GM23338 (cell line): ENCODE measurements at regions not wholly inside any gene's neighbourhood (a gene's known extent, or its start where the extent isn't known, plus 50 kb on each side); places are given as distances from the start of the nearest gene placed in this dataset.

Experiments used
- ATAC-seq: fragments of 200-7000 bp; cut with Tn5 transposase; 3 replicates; pipeline ENCODE4 v1.9.1; 2020
- DNase-seq: peaks from one replicate; pipeline ENCODE4 v3.0.0-alpha.2; 2015; ENCODE audit warnings: low spot score
- H2AFZ ChIP-seq: fragments of 200-600 bp; sonication (generic); 2 replicates; pipeline ENCODE4 v1.8.0; 2016; ENCODE audit warnings: antibody characterized with exemption, mild to moderate bottlenecking, moderate library complexity
- H3F3A ChIP-seq: fragments of 200-600 bp; sonication (generic); replicated peaks from 2 replicates; pipeline ENCODE4 v1.8.0; 2017; ENCODE audit warnings: antibody characterized with exemption, mixed run types, low read depth
- H3K27ac ChIP-seq: fragments of 200-600 bp; sonication (generic); 2 replicates; pipeline ENCODE4 v1.6.1; 2016; ENCODE audit warnings: low read depth
- H3K27me3 ChIP-seq: fragments of 200-600 bp; sonication (generic); 2 replicates; pipeline ENCODE4 v1.8.0; 2016; ENCODE audit warnings: mild to moderate bottlenecking, mixed run types, moderate library complexity; ENCODE audit not compliant: insufficient read depth
- H3K36me3 ChIP-seq: fragments of 200-600 bp; sonication (generic); 2 replicates; pipeline ENCODE4 v1.8.0; 2016; ENCODE audit warnings: mild to moderate bottlenecking; ENCODE audit not compliant: insufficient read depth
- H3K4me1 ChIP-seq: fragments of 200-600 bp; sonication (generic); 2 replicates; pipeline ENCODE4 v1.8.0; 2016; ENCODE audit warnings: mild to moderate bottlenecking, moderate library complexity; ENCODE audit not compliant: insufficient read depth
- H3K4me2 ChIP-seq: fragments of 200-600 bp; sonication (generic); 2 replicates; pipeline ENCODE4 v1.7.1; 2017; ENCODE audit warnings: mixed run types
- H3K4me3 ChIP-seq: fragments of 200-600 bp; sonication (generic); 2 replicates; pipeline ENCODE4 v1.6.1; 2016; ENCODE audit warnings: mixed run types
- H3K79me2 ChIP-seq: fragments of 200-600 bp; sonication (generic); replicated peaks from 2 replicates; pipeline ENCODE4 v1.8.0; 2017; ENCODE audit warnings: mild to moderate bottlenecking; ENCODE audit not compliant: insufficient read depth
- H3K9me2 ChIP-seq: fragments of 200-600 bp; sonication (generic); 2 replicates; pipeline ENCODE4 v1.8.0; 2017; ENCODE audit not compliant: insufficient read depth
- H4K20me1 ChIP-seq: fragments of 200-600 bp; sonication (generic); replicated peaks from 2 replicates; pipeline ENCODE4 v1.8.0; 2017; ENCODE audit warnings: mild to moderate bottlenecking; ENCODE audit not compliant: insufficient read depth
- H3K27ac Mint-ChIP-seq: 2 replicates; pipeline ENCODE4 v1.8.0; 2020; ENCODE audit warnings: inconsistent platforms, mild to moderate bottlenecking, moderate library complexity, mixed read lengths
- H3K27me3 Mint-ChIP-seq: 3 replicates; pipeline ENCODE4 v1.8.0; 2022; ENCODE audit warnings: low read depth, mild to moderate bottlenecking, moderate library complexity, mixed read lengths, inconsistent platforms; ENCODE audit not compliant: insufficient read depth, poor library complexity
- H3K36me3 Mint-ChIP-seq: 3 replicates; pipeline ENCODE4 v1.8.0; 2021; ENCODE audit warnings: low read depth, mild to moderate bottlenecking, inconsistent platforms, moderate library complexity, mixed read lengths
- H3K4me1 Mint-ChIP-seq: 3 replicates; pipeline ENCODE4 v1.8.0; 2020; ENCODE audit warnings: mild to moderate bottlenecking, inconsistent platforms, mixed read lengths
- H3K4me3 Mint-ChIP-seq: 3 replicates; pipeline ENCODE4 v1.8.0; 2021; ENCODE audit warnings: moderate library complexity, mild to moderate bottlenecking, inconsistent platforms, mixed read lengths
- H3K9me3 Mint-ChIP-seq: 3 replicates; pipeline ENCODE4 v1.8.0; 2020; ENCODE audit warnings: moderate library complexity, mild to moderate bottlenecking, inconsistent platforms, mixed read lengths
- CREB1 ChIP-seq: fragments of 250-450 bp; sonication (Bioruptor Pico); IDR thresholded peaks from 2 replicates; pipeline ENCODE4 v1.5.0; 2020; ENCODE audit warnings: low read depth, mild to moderate bottlenecking, moderate library complexity
- CTCF ChIP-seq, 2 experiments: fragments of 200-600 bp in 1 of 2; sonication (generic) in 1 of 2; conservative IDR thresholded peaks; 2 replicates each; pipeline versions ENCODE4 v1.5.1 to v1.6.1; 2016 to 2017; ENCODE audit warnings: antibody characterized with exemption in 2 of 2, low read depth in 2 of 2, mild to moderate bottlenecking in 2 of 2, moderate library complexity in 1 of 2
- ETS1 ChIP-seq: IDR thresholded peaks from 2 replicates; pipeline ENCODE4 v1.6.1; 2016; ENCODE audit warnings: antibody characterized with exemption
- EZH2 ChIP-seq: fragments of 200-600 bp; sonication (generic); IDR thresholded peaks from one replicate; pipeline ENCODE4 v1.8.0; 2017; ENCODE audit warnings: antibody characterized with exemption, mild to moderate bottlenecking, low read depth; ENCODE audit not compliant: unreplicated experiment
- EZH2phosphoT487 ChIP-seq: fragments of 200-600 bp; sonication (generic); IDR thresholded peaks from one replicate; pipeline ENCODE4 v1.8.1; 2018; ENCODE audit warnings: antibody characterized with exemption; ENCODE audit not compliant: unreplicated experiment
- JUNB ChIP-seq: IDR thresholded peaks from one replicate; pipeline ENCODE4 v1.6.1; 2016; ENCODE audit warnings: antibody characterized with exemption; ENCODE audit not compliant: unreplicated experiment
- NANOG ChIP-seq: IDR thresholded peaks from 2 replicates; pipeline ENCODE4 v1.6.1; 2016; ENCODE audit warnings: antibody characterized with exemption, borderline replicate concordance
- POLR2AphosphoS5 ChIP-seq: IDR thresholded peaks from 2 replicates; pipeline ENCODE4 v1.6.1; 2016; ENCODE audit warnings: antibody characterized with exemption, low read depth
- REST ChIP-seq: IDR thresholded peaks from one replicate; pipeline ENCODE4 v1.6.1; 2018; ENCODE audit warnings: antibody characterized with exemption; ENCODE audit not compliant: unreplicated experiment
- STAT1 ChIP-seq: IDR thresholded peaks from one replicate; pipeline ENCODE4 v1.6.1; 2016; ENCODE audit warnings: antibody characterized with exemption; ENCODE audit not compliant: unreplicated experiment
- ZNF114 ChIP-seq: fragments of 250-450 bp; sonication (Bioruptor Pico); IDR thresholded peaks from 2 replicates; pipeline ENCODE4 v1.5.0; 2020; ENCODE audit warnings: mild to moderate bottlenecking, moderate library complexity
- ZNF331 ChIP-seq: fragments of 250-450 bp; sonication (Bioruptor Pico); IDR thresholded peaks from 2 replicates; pipeline ENCODE4 v1.5.0; 2020; ENCODE audit warnings: low read depth, mild to moderate bottlenecking, moderate library complexity
- ZNF462 ChIP-seq: fragments of 250-450 bp; sonication (Bioruptor Pico); IDR thresholded peaks from 2 replicates; pipeline ENCODE4 v1.5.0; 2020; ENCODE audit warnings: mild to moderate bottlenecking, moderate library complexity

- no peak for ATAC-seq
- Histone ChIP-seq H3K27ac (no peak overlapping the region), H3K4me3 (no peak overlapping the region), H3K4me1 (no peaks in the 10 kb centered on the region), H3K9me2 (no peaks in the 10 kb centered on the region), H2AFZ (no peak overlapping the region), H3K79me2 (no peaks in the 10 kb centered on the region), H4K20me1 (no peaks in the 10 kb centered on the region), H3K36me3 (no peaks in the 10 kb centered on the region), H3K4me2 (no peak overlapping the region), H3F3A (no peaks in the 10 kb centered on the region), H3K27me3 (no peaks in the 10 kb centered on the region)
- Mint-ChIP-seq H3K27ac (no peak overlapping the region), H3K36me3 (no peaks in the 10 kb centered on the region), H3K4me1 (no peaks in the 10 kb centered on the region), H3K9me3 (no peaks in the 10 kb centered on the region), H3K27me3 (no peaks in the 10 kb centered on the region), H3K4me3 (no peak overlapping the region)
- DNase-seq = no peak
- TF ChIP-seq CREB1 (CRISPR knock-in tag) (no peak), EZH2 (no peak), ETS1 (no peak), REST (no peak), ZNF114 (CRISPR knock-in tag) (no peak), CTCF (conservative IDR thresholded peaks at IDR 0.05; ENCODE audit: low read depth in 2 of 2) (no peak), POLR2AphosphoS5 (no peak), STAT1 (no peak), EZH2phosphoT487 (no peak), JUNB (no peak), ZNF462 (CRISPR knock-in tag) (no peak), NANOG (no peak), ZNF331 (CRISPR knock-in tag) (no peak)
Measured at GRCh38 chr15:97736748-97737147, 223.8 kb upstream of the ARRDC4 start.
